Astrocyte (in vitro differentiated cells and primary cell): ENCODE measurements at regions not wholly inside any gene's neighbourhood (a gene's known extent, or its start where the extent isn't known, plus 50 kb on each side); places are given as distances from the start of the nearest gene placed in this dataset.

ENCODE experiments used
- CTCF ChIP-seq: IDR thresholded peaks from 2 replicates; pipeline ENCODE4 v1.5.1; 2011; ENCODE audit warnings: low read depth, mild to moderate bottlenecking, inconsistent platforms, low read length, moderate library complexity; ENCODE audit not compliant: insufficient read depth
- EZH2 ChIP-seq: IDR thresholded peaks from 2 replicates; pipeline ENCODE4 v1.6.1; 2012; ENCODE audit warnings: mild to moderate bottlenecking, low read length, inconsistent platforms; ENCODE audit not compliant: insufficient read depth

GRCh38 chr3:151976211-151977050 is 103.0 kb downstream of the SUCNR1 start:
- TF ChIP-seq CTCF = no peak
- TF ChIP-seq EZH2 = no peak
